Ovary (tissue), 7 donors: ENCODE measurements at regions not wholly inside any gene's neighbourhood (a gene's known extent, or its start where the extent isn't known, plus 50 kb on each side); places are given as distances from the start of the nearest gene placed in this dataset.

Experiments
- DNase-seq, 5 donors: peaks; one replicate each; pipeline ENCODE4 v3.0.0-alpha.2; 2019 to 2020
- H3K27ac ChIP-seq, 2 donors: fragments of 200-600 bp; one replicate each; pipeline versions ENCODE4 v1.5.1 to v1.8.0; 2019 to 2022
- H3K27me3 ChIP-seq: fragments of 200-600 bp; one replicate; pipeline ENCODE4 v1.8.0; 2022
- H3K36me3 ChIP-seq: fragments of 200-600 bp; sonication (generic); one replicate; pipeline ENCODE4 v1.5.1; 2019
- H3K4me1 ChIP-seq: one replicate; pipeline ENCODE4 v1.8.1; 2013; ENCODE audit warnings: mild to moderate bottlenecking, moderate library complexity; ENCODE audit not compliant: insufficient read depth
- H3K4me3 ChIP-seq: fragments of 200-600 bp; sonication (generic); one replicate; pipeline ENCODE4 v1.5.1; 2017
- H3K9me3 ChIP-seq, 2 donors: fragments of 200-600 bp in 1 of 2; sonication (generic) in 1 of 2; one replicate each; pipeline versions ENCODE4 v1.5.1 to v1.8.1; 2013 to 2019; ENCODE audit warnings: mild to moderate bottlenecking in 1 of 2, moderate library complexity in 1 of 2
- CTCF ChIP-seq, 3 donors: fragments of 450-650 bp in 2 of 3; fragments of 200-600 bp in 1 of 3; IDR thresholded peaks; one replicate each; pipeline versions ENCODE4 v1.5.1 to v1.8.0; 2016 to 2022; ENCODE audit warnings: antibody characterized with exemption in 3 of 3, mild to moderate bottlenecking in 1 of 3
- EP300 ChIP-seq: sonication (generic); formaldehyde crosslinking; IDR thresholded peaks from one replicate; pipeline ENCODE4 v1.6.1; 2017; ENCODE audit warnings: antibody characterized with exemption
- POLR2A ChIP-seq: fragments of 450-650 bp; IDR thresholded peaks from one replicate; pipeline ENCODE4 v1.6.1; 2017; ENCODE audit warnings: antibody characterized with exemption, mild to moderate bottlenecking, moderate library complexity
- WGBS, 3 donors: extraction: QIAGEN DNeasy Blood & Tissue Kit in 1 of 3; methylation state at CpG; one replicate each; pipeline versions ENCODE4 v1.1.5 to v1.1.7; 2013 to 2017; 5-methylcytosine and 5-hydroxymethylcytosine counted together
- intact Hi-C, 4 donors: fragments of 100-400 bp; cut with DNase I; formaldehyde crosslinking; loops; one replicate each; pipeline versions ENCODE4 v1.11.0 to v1.15.1; 2022 to 2023
- donor health status: DM: no; HTN: no; CAD: no; lungs with moderate emphysema.
- donor health status: DM: no; HTN: no; CAD: no.
- donor health status: Bipolar disorder and iron deficiency.
- donor health status: DM: no; HTN: no; CAD: no.
- donor health status: DM: yes; HTN: yes; CAD: no.

GRCh38 chr1:217214551-217214950 lies 416.3 kb downstream of the GPATCH2 start:
- Histone ChIP-seq H3K27me3 (no peaks in the 10 kb centered on the region), H3K27ac (no peak overlapping the region), H3K36me3 (no peaks in the 10 kb centered on the region), H3K4me3 (no peak overlapping the region), H3K9me3 (no peaks in the 10 kb centered on the region), H3K4me1 (no peaks in the 10 kb centered on the region)
- TF ChIP-seq CTCF (IDR thresholded peaks at IDR 0.05): no peak
- TF ChIP-seq EP300: no peak
- no peak for TF ChIP-seq POLR2A
- no peak for DNase-seq
- intact Hi-C loops: no loop called here
- WGBS, 3 donors: 70 to 71% (median 70%) methylated on average over 3 of the region's 3 CpGs

GRCh38 chr1:217211486-217211885 lies 419.4 kb downstream of the GPATCH2 start:
- Histone ChIP-seq H3K4me3 (no peak overlapping the region), H3K36me3 (no peaks in the 10 kb centered on the region), H3K9me3 (no peaks in the 10 kb centered on the region), H3K4me1 (no peaks in the 10 kb centered on the region), H3K27me3 (no peaks in the 10 kb centered on the region), H3K27ac (no peak overlapping the region)
- no peak for DNase-seq
- WGBS, 3 donors: 71 to 79% (median 76%) methylated on average over 3 of the region's 3 CpGs
- intact Hi-C loops: no loop called here
- no peak for TF ChIP-seq EP300

GRCh38 chr1:217205578-217205977 lies 425.3 kb downstream of the GPATCH2 start:
- Histone ChIP-seq H3K4me1 (no peaks in the 10 kb centered on the region), H3K36me3 (no peaks in the 10 kb centered on the region), H3K4me3 (no peak overlapping the region), H3K9me3 (no peaks in the 10 kb centered on the region), H3K27me3 (no peaks in the 10 kb centered on the region), H3K27ac (no peak overlapping the region)
- no peak for DNase-seq
- intact Hi-C loops: no loop called here
- 75 to 91% (median 78%) methylated on average over 4 of the region's 4 CpGs for WGBS, 3 donors
- TF ChIP-seq EP300: no peak
- no peak for TF ChIP-seq CTCF (IDR thresholded peaks at IDR 0.05)
- TF ChIP-seq POLR2A: no peak

- DNase-seq: no peak
- no peaks in the 10 kb centered on the region for H3K4me1 ChIP-seq
- H3K4me3 ChIP-seq: no peak overlapping the region
- no peaks in the 10 kb centered on the region for H3K36me3 ChIP-seq
- no peaks in the 10 kb centered on the region for H3K27me3 ChIP-seq
- intact Hi-C loops: no loop called here
- no peak overlapping the region for H3K27ac ChIP-seq
- 57 to 78% (median 74%) methylated on average over 1 of the region's 1 CpG for WGBS, 3 donors
- no peak for TF ChIP-seq POLR2A
- TF ChIP-seq EP300: no peak
- no peak for TF ChIP-seq CTCF (IDR thresholded peaks at IDR 0.05)
- H3K9me3 ChIP-seq: no peaks in the 10 kb centered on the region
Observed at GRCh38 chr1:217196616-217197015, 434.3 kb downstream of the GPATCH2 start.

GRCh38 chr1:217193151-217193550 lies 437.7 kb downstream of the GPATCH2 start:
- Histone ChIP-seq H3K27me3 (no peaks in the 10 kb centered on the region), H3K27ac (no peak overlapping the region), H3K36me3 (no peaks in the 10 kb centered on the region), H3K4me1 (no peaks in the 10 kb centered on the region), H3K4me3 (no peak overlapping the region), H3K9me3 (no peaks in the 10 kb centered on the region)
- no peak for DNase-seq
- intact Hi-C loops: no loop called here
- TF ChIP-seq CTCF (IDR thresholded peaks at IDR 0.05) (no peak), POLR2A (no peak), EP300 (no peak)
- 46 to 53% (median 48%) methylated on average over 3 of the region's 3 CpGs for WGBS, 3 donors
